HG03039 (cell line): ENCODE measurements at regions not wholly inside any gene's neighbourhood (a gene's known extent, or its start where the extent isn't known, plus 50 kb on each side); places are given as distances from the start of the nearest gene placed in this dataset.
"Not testable (repeated sequence)": the region's sequence is repeated elsewhere in the genome, so short reads cannot be mapped to it uniquely, and the experiment has no call there.

ENCODE experiments used
- ATAC-seq: cut with Tn5 transposase; IDR thresholded peaks from one replicate; pipeline ENCODE4 v1.9.1; 2021; ENCODE audit warnings: mild to moderate bottlenecking, moderate library complexity; ENCODE audit not compliant: unreplicated experiment

GRCh38 chr5:53733853-53734252, 173.4 kb downstream of the NDUFS4 start:
- no peak for ATAC-seq

DNA sequence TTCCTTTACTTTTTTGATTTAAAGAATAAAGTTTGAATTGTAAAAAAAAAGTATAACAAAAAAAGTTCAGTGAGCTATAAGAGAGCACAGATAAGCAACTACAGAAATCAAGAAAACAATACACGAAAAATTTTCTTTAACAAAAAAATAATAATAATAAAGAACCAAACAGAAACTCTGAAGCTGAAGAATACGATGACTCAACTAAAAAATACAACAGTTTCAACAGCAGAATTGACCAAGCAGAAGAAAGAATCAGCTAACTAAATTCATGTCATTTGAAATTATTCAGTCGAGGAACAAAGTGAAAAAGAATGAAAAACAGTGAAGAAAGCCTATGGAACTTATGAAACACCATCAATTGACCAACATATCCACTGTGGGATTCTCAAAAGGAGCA, 177.7 kb downstream of the NDUFS4 start:
- no peak for ATAC-seq

DNA sequence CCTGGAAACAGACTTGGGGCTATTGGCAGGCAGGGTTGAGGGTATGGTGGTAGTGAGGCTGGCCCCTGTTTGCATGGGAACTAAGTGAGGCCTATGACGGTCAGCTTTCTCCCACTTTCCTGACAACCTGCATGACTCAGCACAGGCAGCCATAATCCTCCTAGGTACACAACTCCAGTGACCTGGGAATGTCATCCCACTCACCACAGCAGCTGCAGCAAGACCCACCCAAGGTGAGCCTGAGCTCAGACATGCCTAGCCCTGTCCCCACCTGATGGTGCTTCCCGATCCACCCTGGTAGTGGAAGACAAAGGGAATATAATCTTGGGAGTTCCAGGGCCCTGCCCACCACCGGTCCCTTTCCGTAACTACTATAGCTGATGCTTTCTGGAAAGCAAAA, 178.7 kb downstream of the NDUFS4 start:
- no peak for ATAC-seq

GRCh38 chr5:53749621-53750020, 189.2 kb downstream of the NDUFS4 start:
- no peak for ATAC-seq

DNA sequence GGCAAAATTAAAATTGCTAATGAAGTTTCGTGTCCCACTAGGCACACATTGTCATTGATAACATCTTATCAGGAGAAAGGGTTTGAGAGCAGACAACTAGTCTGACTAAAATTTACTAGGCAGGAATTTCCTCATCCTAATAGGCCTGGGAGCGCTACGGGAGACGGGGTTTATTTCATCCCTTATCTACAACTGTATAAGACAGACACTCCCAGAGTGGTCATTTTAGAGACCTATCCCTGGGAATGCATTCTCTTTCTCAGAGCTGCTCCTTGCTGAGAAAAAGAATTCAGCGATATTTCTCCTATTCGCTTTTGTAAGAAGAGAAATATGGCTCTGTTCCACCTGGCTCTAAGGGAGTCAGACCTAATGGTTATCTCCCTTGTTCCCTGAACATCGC, 191.8 kb downstream of the NDUFS4 start:
- ATAC-seq, result not testable (repeated sequence)

GRCh38 chr5:53766673-53767072, 206.2 kb downstream of the NDUFS4 start:
- no peak for ATAC-seq

- peak; percentile 46 for ATAC-seq
Measured at GRCh38 chr5:53777864-53778618, 217.6 kb downstream of the NDUFS4 start.

- no peak for ATAC-seq
Measured at GRCh38 chr5:53779541-53779981, 219.1 kb downstream of the NDUFS4 start.

- no peak for ATAC-seq
Measured at GRCh38 chr5:53782620-53783019, 222.2 kb downstream of the NDUFS4 start.

GRCh38 chr5:53783624-53784228, 223.3 kb downstream of the NDUFS4 start:
- ATAC-seq, result no peak

- ATAC-seq, result no peak
Measured at GRCh38 chr5:53784596-53784995, 224.2 kb downstream of the NDUFS4 start.

DNA sequence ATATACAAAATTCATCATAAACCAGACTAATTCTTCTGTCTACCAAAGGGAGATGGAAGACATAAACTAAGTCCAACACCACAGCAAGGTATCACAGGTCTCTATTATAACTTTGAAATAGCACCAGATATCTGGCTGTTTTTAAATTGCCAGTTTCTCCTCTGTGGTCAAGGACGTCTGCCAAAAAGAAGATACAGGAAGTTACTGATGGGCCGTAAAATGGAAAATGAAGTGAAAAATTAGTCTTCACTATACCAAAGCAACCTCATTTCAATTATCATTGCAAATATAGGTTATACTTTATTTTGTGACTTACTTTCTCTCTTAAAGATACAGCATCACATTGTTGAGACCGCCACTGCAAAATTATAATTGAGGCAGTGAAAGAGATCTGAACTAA, 225.5 kb downstream of the NDUFS4 start:
- ATAC-seq, result no peak

- ATAC-seq, result no peak
Measured at GRCh38 chr5:53790026-53790425, 229.6 kb downstream of the NDUFS4 start.

DNA sequence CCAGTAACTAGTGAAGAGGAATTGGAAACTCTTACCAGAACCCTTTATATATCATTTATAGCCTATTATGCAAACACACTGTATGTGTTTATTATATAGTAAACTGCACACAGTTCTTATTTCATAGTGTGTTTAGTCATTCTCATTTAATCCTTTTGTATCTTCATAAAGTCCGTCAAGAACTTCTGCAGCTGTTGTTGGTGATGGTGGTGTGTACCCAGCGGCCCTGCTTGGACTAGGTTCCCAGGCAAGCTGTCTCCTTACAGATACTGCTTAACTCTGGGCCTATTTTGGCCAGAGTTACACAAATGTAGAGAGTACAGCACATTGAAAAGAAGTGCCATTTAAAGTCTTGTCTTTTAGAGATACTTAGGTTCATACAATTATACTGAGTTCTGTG, 231.9 kb downstream of the NDUFS4 start:
- ATAC-seq, result no peak

DNA sequence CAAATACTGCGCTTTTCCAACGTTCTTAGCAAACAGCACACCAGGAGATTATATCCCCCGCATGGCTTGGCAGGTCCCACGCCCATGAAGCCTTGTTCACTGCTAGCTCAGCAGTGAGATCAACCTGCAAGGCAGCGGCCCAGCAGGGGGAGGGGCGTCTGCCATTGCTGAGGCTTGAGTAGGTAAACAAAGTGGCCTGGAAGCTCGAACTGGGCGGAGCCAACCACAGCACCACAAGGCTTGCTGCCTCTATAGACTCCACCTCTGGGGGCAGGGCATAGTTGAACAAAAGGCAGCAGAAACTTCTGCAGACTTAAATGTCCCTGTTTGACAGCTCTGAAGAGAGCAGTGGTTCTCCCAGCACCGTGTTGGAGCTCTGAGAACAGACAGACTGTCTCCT, 239.2 kb downstream of the NDUFS4 start:
- ATAC-seq, result not testable (repeated sequence)

DNA sequence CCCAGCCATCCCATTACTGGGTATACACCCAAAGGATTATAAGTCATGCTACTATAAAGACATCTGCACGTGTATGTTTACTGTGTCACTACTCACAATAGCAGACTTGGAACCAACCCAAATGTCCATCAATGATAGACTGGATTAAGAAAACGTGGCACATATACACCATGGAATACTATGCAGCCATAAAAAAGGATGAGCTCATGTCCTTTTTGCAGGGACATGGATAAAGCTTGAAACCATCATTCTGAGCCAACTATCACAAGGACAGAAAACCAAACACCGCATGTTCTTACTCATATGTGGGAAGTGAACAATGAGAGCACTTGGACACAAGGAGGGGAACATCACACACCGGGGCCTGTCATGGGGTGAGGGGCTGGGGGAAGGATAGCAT, 248.0 kb downstream of the NDUFS4 start:
- ATAC-seq, result not testable (repeated sequence)

DNA sequence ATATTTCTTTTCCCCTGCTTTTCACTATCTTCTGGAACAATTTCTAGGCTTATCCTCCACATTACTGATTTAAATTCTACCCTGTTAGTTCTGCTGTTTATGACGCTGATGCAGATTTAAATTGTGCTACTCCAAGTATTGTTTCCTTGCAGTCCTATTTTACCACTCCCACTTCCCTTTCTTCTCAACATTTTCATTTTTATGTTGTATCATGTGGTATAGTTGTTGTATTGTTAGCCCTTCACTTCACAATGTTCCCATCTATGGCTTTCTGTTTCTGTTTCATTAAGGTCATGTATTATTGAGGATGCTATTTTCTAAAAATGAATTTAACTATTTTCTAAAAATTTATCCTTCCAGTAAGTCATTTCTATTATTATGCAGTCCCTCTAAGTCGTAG, 254.4 kb downstream of the NDUFS4 start:
- no peak for ATAC-seq

DNA sequence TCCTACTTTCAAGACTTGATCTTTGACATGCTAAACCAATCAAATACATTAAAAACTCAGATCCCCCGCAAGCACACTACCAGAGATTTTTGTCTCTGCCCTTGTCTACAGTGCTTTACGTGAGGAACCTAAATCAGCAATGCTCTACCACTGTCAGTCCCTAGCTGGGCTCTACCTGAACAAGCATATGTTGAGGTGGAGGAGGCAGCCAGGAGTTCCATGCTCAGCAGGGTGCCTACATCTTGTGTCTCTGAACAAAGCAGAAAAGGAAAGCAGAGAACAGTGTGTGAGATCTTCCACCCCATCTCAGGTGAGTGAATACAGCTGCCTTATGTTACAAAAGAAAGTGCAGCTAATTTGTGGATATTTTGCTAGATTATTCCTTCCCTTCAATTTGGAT, 255.0 kb downstream of the NDUFS4 start:
- ATAC-seq, result no peak

- no peak for ATAC-seq
Measured at GRCh38 chr5:53817183-53817582, 256.7 kb downstream of the NDUFS4 start.

GRCh38 chr5:53819482-53819881, 259.0 kb downstream of the NDUFS4 start:
- ATAC-seq, result no peak

GRCh38 chr5:53820119-53820801, 259.8 kb downstream of the NDUFS4 start:
- ATAC-seq, result peak; percentile 48

- ATAC-seq, result peak; percentile 95
Measured at GRCh38 chr5:53820802-53821171, 260.3 kb downstream of the NDUFS4 start.
